SKM-1 treated with dmso at 0.1 percent for 144 hours (cell line): ENCODE measurements at regions not wholly inside any gene's neighbourhood (a gene's known extent, or its start where the extent isn't known, plus 50 kb on each side); places are given as distances from the start of the nearest gene placed in this dataset.
"Not testable (repeated sequence)": the region's sequence is repeated elsewhere in the genome, so short reads cannot be mapped to it uniquely, and the experiment has no call there.

ENCODE experiments used
- DNase-seq: peaks from one replicate; lab custom pipeline; 2025; ENCODE audit not compliant: unreplicated experiment; lab: John Stamatoyannopoulos, UW

DNA sequence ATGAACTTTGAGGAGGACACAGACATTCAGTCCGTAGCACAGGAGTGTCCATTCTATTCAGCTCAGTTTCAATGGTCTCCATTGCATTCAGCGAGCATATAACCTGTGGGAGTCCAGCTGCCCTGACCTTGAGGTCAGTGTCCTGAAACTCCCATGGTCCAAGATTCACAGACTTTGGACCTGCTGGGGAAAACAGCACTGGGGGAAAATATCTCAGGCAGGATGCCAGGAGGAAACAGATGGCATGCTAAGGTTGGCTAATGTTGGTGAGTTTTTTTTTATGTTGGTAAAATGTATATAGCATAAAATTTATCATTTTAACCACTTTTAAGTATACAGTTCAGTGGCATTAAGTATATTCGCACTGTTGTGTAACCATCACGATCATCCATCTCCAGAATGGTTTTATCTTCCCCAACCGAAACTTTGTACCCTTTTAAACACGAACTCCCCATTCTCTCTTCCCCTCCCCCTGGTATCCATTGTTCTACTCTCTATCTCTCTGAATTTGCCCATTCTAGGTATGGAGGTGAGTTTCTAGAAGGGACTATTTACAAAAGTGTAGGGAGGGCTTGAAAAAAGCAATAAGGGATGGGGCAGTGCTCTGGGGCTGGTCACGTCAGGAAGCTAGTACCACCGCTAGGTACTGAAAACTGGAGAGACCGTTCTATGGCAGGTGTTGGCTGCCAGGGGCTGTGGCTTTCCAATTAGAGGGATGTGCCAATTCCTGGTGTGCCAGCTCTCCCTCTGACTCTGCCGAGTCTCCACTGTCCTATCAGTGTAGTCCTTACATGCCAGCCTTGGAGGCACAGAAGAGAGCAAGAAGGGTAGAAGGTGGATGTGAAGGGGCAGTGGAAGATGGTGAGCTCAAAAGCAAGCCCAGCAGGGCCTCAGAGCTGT lies 85.3 kb downstream of the FOXD2 start:
- DNase-seq: no peak

- DNase-seq: no peak
These were observed 86.0 kb downstream of the FOXD2 start for GRCh38 chr1:47523835-47524215.

- DNase-seq: no peak
These were observed 86.4 kb downstream of the FOXD2 start for GRCh38 chr1:47524272-47524671.

GRCh38 chr1:47527653-47528272 lies 89.9 kb downstream of the FOXD2 start:
- no peak for DNase-seq

- DNase-seq: no peak
These were observed 91.8 kb downstream of the FOXD2 start for GRCh38 chr1:47529520-47530098.

DNA sequence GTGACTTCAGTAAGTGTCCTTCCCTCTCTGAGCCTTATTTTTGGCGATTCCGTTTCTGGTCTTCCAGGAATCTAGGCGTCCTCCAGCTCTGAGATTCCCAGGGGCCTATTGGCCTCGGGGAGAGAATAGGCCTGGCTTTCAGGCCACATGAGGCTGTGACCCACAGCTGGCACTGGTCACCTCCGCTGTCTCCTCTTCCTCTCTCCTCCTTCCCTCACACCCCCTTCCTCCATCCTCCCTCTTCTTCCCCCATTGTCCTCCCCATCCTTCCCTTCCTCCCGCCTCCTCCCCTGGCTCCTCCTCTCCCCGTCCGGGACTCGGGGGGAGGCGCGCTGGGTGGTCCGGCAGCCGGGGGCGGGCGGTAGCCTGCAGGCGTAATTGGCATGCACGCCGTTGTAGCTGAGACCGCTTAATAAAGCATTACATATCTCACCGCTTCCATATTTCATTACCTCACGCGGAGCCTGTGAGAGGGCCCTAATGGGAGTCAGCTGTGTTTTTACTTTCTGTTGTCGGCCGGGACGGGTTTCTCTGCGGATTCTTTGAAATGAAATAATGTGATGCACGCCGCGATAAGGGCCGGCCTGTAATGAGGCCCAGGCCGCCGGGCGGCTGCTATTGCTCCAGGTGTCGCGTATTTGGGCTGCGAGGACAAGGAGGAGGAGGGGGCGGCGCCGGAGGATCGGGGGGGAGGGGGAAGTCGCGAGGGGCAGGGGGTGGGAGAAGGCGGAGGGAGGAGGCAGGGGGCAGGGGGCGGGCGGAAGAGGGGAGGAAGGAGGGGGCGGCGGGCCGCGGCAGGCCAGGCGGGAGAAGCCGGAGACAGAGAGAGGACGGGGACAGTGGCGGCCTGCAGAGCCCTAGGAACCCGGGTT lies 95.3 kb downstream of the FOXD2 start:
- DNase-seq: no peak

GRCh38 chr1:47533793-47534328 lies 96.0 kb downstream of the FOXD2 start:
- no peak for DNase-seq

GRCh38 chr1:47534436-47534835 lies 96.6 kb downstream of the FOXD2 start:
- DNase-seq: no peak

- DNase-seq: no peak
These were observed 98.8 kb downstream of the FOXD2 start for GRCh38 chr1:47536646-47537118.

DNA sequence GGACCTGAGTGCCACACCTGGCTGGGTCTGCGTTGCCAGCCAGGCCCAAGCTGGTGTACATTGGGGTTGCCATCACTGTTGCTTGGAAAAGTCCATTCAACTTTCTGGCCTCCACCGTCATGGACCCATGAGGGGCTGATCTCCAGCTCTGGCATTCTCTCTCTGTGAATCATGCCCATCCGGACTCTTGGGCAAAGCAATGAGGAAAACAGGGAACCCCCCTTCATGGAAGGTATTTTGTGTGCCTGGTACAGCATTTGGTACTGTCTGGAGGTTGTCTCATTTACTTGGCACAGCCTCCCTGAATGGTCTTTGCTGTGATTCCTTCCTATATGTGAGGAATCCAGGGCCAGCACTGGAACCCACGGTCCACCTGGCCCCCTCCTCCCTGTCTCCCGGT lies 99.4 kb downstream of the FOXD2 start:
- DNase-seq: no peak

- DNase-seq: no peak
These were observed 100.1 kb downstream of the FOXD2 start for GRCh38 chr1:47537966-47538365.

DNA sequence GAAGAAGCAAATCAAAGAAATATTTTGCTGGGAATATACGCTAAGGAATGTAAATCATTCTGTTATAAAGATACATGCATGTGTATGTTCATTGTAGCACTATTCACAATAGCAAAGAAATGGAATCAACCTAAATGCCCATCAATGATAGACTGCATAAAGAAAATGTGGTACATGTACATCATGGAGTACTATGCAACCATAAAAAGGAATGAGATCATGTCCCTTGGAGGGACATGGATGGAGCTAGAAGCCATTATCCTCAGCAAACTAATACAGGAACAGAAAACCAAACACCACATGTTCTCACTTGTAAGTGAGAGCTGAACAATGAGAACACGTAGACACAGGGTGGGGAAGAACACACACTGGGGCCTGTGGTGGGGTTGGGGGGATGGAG lies 100.7 kb downstream of the FOXD2 start:
- DNase-seq: not testable (repeated sequence)

- DNase-seq: not testable (repeated sequence)
These were observed 103.9 kb downstream of the FOXD2 start for GRCh38 chr1:47541705-47542104.

- DNase-seq: not testable (repeated sequence)
These were observed 105.2 kb downstream of the FOXD2 start for GRCh38 chr1:47543089-47543488.

- no peak for DNase-seq
These were observed 108.2 kb downstream of the FOXD2 start for GRCh38 chr1:47545912-47546483.

DNA sequence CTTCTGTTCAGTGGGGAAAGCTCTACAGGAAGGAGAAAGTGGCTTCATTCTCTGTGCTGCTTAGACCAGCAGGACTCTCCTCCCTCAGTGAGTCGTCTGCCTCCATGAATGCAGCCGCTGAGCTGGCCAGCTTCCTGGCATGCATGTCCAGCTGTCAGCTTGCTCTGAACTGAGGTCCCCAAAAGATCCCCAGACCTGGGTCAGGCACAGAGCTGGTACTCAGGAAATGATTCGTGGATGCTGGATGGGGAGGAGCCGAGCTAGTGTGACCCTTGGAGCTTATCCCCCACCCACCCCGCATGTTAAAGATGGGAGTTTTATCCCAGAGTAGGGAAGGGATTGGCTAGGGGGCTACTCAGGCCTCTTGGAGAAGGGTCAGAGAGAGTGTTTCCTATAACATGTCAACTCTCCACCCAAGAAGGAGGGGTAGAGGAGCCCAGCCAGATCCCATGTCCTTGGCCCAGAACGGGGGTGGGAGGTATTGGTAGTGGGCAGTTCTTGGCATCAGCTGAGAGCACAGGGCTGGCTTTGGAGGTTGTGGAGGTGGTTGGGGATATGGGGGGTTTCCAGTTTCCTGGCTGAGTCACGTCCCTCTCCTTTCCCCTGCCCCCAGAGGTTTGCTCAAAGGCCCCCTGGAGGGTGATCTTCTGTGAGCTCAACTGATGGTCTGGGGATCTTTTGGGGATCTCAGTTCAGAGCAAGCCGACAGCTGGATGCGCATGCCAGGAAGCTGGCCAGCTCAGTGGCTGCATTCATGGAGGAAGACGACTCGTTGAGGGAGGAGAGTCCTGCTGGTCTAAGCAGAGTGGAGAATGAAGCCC lies 110.1 kb downstream of the FOXD2 start:
- DNase-seq: no peak

- no peak for DNase-seq
These were observed 110.8 kb downstream of the FOXD2 start for GRCh38 chr1:47548637-47549036.

DNA sequence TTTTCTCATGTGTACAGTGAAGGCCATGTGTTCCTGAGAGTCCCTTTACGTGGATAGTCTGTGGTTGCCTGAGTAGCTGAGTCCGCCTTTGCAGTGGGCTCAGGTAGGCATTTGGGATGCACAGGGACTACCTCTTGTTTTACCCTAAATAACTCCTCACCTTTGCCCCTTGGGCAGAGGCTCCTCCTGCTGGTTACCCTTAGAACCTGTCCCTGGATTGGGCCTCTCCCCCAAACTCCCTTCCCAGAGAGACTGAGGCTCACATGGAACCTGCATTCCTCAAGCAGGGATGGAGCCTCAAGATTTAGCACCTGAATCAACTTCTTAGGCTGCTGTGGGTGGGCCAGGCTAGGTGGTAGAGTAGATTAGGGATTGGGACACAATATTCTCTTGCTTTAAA lies 111.7 kb downstream of the FOXD2 start:
- no peak for DNase-seq

- DNase-seq: no peak
These were observed 113.1 kb downstream of the FOXD2 start for GRCh38 chr1:47550929-47551328.
